ENCODE measurements at regions not wholly inside any gene's neighbourhood (a gene's known extent, or its start where the extent isn't known, plus 50 kb on each side); places are given as distances from the start of the nearest gene placed in this dataset.
"Not testable (repeated sequence)": the region's sequence is repeated elsewhere in the genome, so short reads cannot be mapped to it uniquely, and the experiment has no call there.

GRCh38 chr4:49117951-49118350 is 131.9 kb downstream of the CWH43 start:
- ATAC-seq; DNase-seq; intact Hi-C loops (cut with micrococcal nuclease): not testable (repeated sequence)

GRCh38 chr4:49118379-49119212 is 132.5 kb downstream of the CWH43 start:
- intact Hi-C loops (cut with micrococcal nuclease); DNase-seq: not testable (repeated sequence)
- ATAC-seq = peak; percentile 73

GRCh38 chr4:49119345-49119744 is 133.3 kb downstream of the CWH43 start:
- intact Hi-C loops (cut with micrococcal nuclease); DNase-seq: not testable (repeated sequence)
- ATAC-seq = peak; percentile 1

GRCh38 chr4:49120042-49120779 is 134.1 kb downstream of the CWH43 start:
- intact Hi-C loops (cut with micrococcal nuclease); DNase-seq: not testable (repeated sequence)
- ATAC-seq = peak; percentile 22

GRCh38 chr4:49120804-49121203 is 134.7 kb downstream of the CWH43 start:
- intact Hi-C loops (cut with micrococcal nuclease); DNase-seq: not testable (repeated sequence)
- ATAC-seq = peak; percentile 74

- intact Hi-C loops (cut with micrococcal nuclease); ATAC-seq: not testable (repeated sequence)
These were observed 140.4 kb downstream of the CWH43 start for GRCh38 chr4:49126443-49126842.

GRCh38 chr4:49126858-49127257 is 140.8 kb downstream of the CWH43 start:
- peak; percentile 35 for ATAC-seq
- DNase-seq; intact Hi-C loops (cut with micrococcal nuclease): not testable (repeated sequence)

More at GRCh38 chr4:49126443-49126842, 140.4 kb downstream of the CWH43 start:
- DNase-seq = not testable (repeated sequence)

- intact Hi-C loops (cut with micrococcal nuclease); ATAC-seq; DNase-seq: not testable (repeated sequence)
These were observed 143.3 kb downstream of the CWH43 start for GRCh38 chr4:49129385-49129784.

- peak; percentile 61 for ATAC-seq
- DNase-seq = not testable (repeated sequence)
These were observed 143.8 kb downstream of the CWH43 start for GRCh38 chr4:49129870-49130269.

GRCh38 chr4:49130724-49131123 is 144.6 kb downstream of the CWH43 start:
- intact Hi-C loops (cut with micrococcal nuclease); DNase-seq: not testable (repeated sequence)
- ATAC-seq = peak; percentile 21

More at GRCh38 chr4:49129870-49130269, 143.8 kb downstream of the CWH43 start:
- intact Hi-C loops (cut with micrococcal nuclease) = not testable (repeated sequence)

- ATAC-seq = peak; percentile 83
- DNase-seq; intact Hi-C loops (cut with micrococcal nuclease): not testable (repeated sequence)
These were observed 151.0 kb downstream of the CWH43 start for GRCh38 chr4:49137043-49137442.

GRCh38 chr4:49137961-49138360 is 151.9 kb downstream of the CWH43 start:
- intact Hi-C loops (cut with micrococcal nuclease); DNase-seq: not testable (repeated sequence)
- peak; percentile 30 for ATAC-seq

GRCh38 chr4:49138818-49139217 is 152.7 kb downstream of the CWH43 start:
- DNase-seq; ATAC-seq; intact Hi-C loops (cut with micrococcal nuclease): not testable (repeated sequence)

GRCh38 chr4:49139513-49139912 is 153.4 kb downstream of the CWH43 start:
- intact Hi-C loops (cut with micrococcal nuclease); DNase-seq: not testable (repeated sequence)
- ATAC-seq = peak; percentile 76

GRCh38 chr4:49140351-49140750 is 154.3 kb downstream of the CWH43 start:
- ATAC-seq; intact Hi-C loops (cut with micrococcal nuclease): not testable (repeated sequence)
- DNase-seq = peak; percentile 32

- DNase-seq; intact Hi-C loops (cut with micrococcal nuclease): not testable (repeated sequence)
- peak; percentile 52 for ATAC-seq
These were observed 155.9 kb downstream of the CWH43 start for GRCh38 chr4:49141955-49142354.

GRCh38 chr4:49147143-49147542 is 161.1 kb downstream of the CWH43 start:
- intact Hi-C loops (cut with micrococcal nuclease); DNase-seq: not testable (repeated sequence)
- ATAC-seq = peak; percentile 66

GRCh38 chr4:49147596-49147995 is 161.5 kb downstream of the CWH43 start:
- DNase-seq; intact Hi-C loops (cut with micrococcal nuclease); ATAC-seq: not testable (repeated sequence)
